ENCODE measurements at regions not wholly inside any gene's neighbourhood (a gene's known extent, or its start where the extent isn't known, plus 50 kb on each side); places are given as distances from the start of the nearest gene placed in this dataset.

DNA sequence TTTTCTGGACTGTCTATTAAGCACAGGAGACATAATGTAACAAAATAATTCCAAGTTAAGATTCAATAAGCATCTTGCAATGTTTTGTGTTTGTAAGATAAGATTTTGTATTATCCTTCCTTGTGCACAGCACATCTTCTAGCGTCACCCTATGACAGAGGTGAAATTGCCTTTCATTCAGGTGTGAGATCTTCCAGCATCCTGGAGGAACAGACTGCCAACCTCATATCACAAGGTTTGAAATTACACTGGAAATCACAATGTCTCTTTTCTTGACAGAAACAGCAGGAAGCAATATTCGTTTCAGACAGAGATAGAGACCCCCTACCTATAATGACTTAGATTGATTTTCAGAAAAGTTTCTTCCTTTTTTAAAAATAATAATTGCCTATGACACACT, 668.6 kb downstream of the GABRG1 start:
- TF ChIP-seq, protein P1, sequence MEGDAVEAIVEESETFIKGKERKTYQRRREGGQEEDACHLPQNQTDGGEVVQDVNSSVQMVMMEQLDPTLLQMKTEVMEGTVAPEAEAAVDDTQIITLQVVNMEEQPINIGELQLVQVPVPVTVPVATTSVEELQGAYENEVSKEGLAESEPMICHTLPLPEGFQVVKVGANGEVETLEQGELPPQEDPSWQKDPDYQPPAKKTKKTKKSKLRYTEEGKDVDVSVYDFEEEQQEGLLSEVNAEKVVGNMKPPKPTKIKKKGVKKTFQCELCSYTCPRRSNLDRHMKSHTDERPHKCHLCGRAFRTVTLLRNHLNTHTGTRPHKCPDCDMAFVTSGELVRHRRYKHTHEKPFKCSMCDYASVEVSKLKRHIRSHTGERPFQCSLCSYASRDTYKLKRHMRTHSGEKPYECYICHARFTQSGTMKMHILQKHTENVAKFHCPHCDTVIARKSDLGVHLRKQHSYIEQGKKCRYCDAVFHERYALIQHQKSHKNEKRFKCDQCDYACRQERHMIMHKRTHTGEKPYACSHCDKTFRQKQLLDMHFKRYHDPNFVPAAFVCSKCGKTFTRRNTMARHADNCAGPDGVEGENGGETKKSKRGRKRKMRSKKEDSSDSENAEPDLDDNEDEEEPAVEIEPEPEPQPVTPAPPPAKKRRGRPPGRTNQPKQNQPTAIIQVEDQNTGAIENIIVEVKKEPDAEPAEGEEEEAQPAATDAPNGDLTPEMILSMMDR (IDR thresholded peaks at IDR 0.05): no peak
- no peak for TF ChIP-seq POLR2A (IDR thresholded peaks at IDR 0.05)
